ENCODE measurements at regions not wholly inside any gene's neighbourhood (a gene's known extent, or its start where the extent isn't known, plus 50 kb on each side); places are given as distances from the start of the nearest gene placed in this dataset.

DNA sequence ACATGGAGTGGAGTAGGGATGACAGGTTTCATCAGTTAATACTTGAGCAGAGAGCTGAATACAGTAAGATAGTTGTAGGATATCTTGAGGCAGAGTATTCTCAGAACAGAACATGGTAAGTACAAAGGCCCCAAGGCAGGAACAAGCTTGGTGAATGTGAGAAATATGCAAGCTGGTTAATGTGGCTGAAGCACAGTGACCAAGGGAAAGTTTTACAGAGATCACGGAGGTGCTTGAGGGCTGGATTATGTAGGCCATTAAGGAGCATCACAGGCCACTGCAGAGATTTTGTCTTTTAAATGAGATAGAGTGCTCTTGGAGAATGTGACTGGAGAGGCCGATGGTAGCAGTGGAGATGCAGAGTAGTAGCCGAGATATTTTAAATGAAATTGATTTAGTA lies 54.0 kb upstream of the BOLA1 start:
- Histone ChIP-seq H3K9me1 (ENCODE audit: control insufficient read depth, extremely low read depth, insufficient read depth, low read length) (peaks cover 2% of the 10 kb centered on the region), H3K9me3 (ENCODE audit: control insufficient read depth, low read depth, low read length) (no peaks in the 10 kb centered on the region), H2AFZ (ENCODE audit: control insufficient read depth, low read length) (no peak overlapping the region), H3K4me3 (ENCODE audit: control insufficient read depth in 2 of 3, extremely low read depth in 1 of 3, insufficient read depth in 2 of 3, low read depth in 1 of 3, low read length in 3 of 3) (no peak overlapping the region), H4K20me1 (ENCODE audit: control insufficient read depth, extremely low read depth, insufficient read depth, low read length) (peaks cover 4% of the 10 kb centered on the region), H3K9ac (ENCODE audit: control insufficient read depth, extremely low read depth, insufficient read depth, low read length) (no peak overlapping the region), H3K79me2 (ENCODE audit: control insufficient read depth, insufficient read depth, low read length) (peaks cover 52% of the 10 kb centered on the region), H3K36me3 (ENCODE audit: control insufficient read depth in 2 of 2, extremely low read depth in 1 of 2, insufficient read depth in 2 of 2, low read length in 2 of 2) (peaks cover 0 to 1% of the 10 kb centered on the region in 2 experiments), H3K27me3 (ENCODE audit: control insufficient read depth, extremely low read depth, insufficient read depth, low read length) (no peaks in the 10 kb centered on the region), H3K27ac (ENCODE audit: control insufficient read depth, insufficient read depth, low read length) (peak overlapping the region; percentile 91), H3K4me2 (ENCODE audit: control insufficient read depth, extremely low read depth, insufficient read depth, low read depth, low read length) (no peak overlapping the region), H3K4me1 (ENCODE audit: control insufficient read depth, extremely low read depth, insufficient read depth, low read length) (peaks cover 38% of the 10 kb centered on the region)
- TF ChIP-seq EZH2 (IDR thresholded peaks at IDR 0.05; ENCODE audit: low read length) (no peak), CTCF (optimal IDR thresholded peaks at IDR 0.05 in 1 of 3, IDR thresholded peaks at IDR 0.05 in 1 of 3, conservative IDR thresholded peaks at IDR 0.05 in 1 of 3; ENCODE audit: extremely low read depth in 1 of 3, insufficient read depth in 2 of 3, low read length in 3 of 3) (no peak)
- DNase-seq (ENCODE audit: low read depth, low spot score) = no peak
- no peak for FAIRE-seq
- dilution Hi-C loops (cut with MboI; ENCODE audit: extremely low pct_ligation_motif_present, low sequenced_read_pairs) = no loop called here

GRCh38 chr1:149846042-149846441 lies 53.3 kb upstream of the BOLA1 start:
- Histone ChIP-seq H3K9me3 (ENCODE audit: control insufficient read depth, low read depth, low read length) (no peaks in the 10 kb centered on the region), H3K27me3 (ENCODE audit: control insufficient read depth, extremely low read depth, insufficient read depth, low read length) (no peaks in the 10 kb centered on the region), H3K27ac (ENCODE audit: control insufficient read depth, insufficient read depth, low read length) (no peak overlapping the region), H3K4me2 (ENCODE audit: control insufficient read depth, extremely low read depth, insufficient read depth, low read depth, low read length) (no peak overlapping the region), H2AFZ (ENCODE audit: control insufficient read depth, low read length) (no peak overlapping the region), H4K20me1 (ENCODE audit: control insufficient read depth, extremely low read depth, insufficient read depth, low read length) (peaks cover 4% of the 10 kb centered on the region), H3K79me2 (ENCODE audit: control insufficient read depth, insufficient read depth, low read length) (peaks cover 52% of the 10 kb centered on the region), H3K9ac (ENCODE audit: control insufficient read depth, extremely low read depth, insufficient read depth, low read length) (no peak overlapping the region), H3K4me1 (ENCODE audit: control insufficient read depth, extremely low read depth, insufficient read depth, low read length) (peaks cover 38% of the 10 kb centered on the region), H3K4me3 (ENCODE audit: control insufficient read depth in 2 of 3, extremely low read depth in 1 of 3, insufficient read depth in 2 of 3, low read depth in 1 of 3, low read length in 3 of 3) (no peak overlapping the region), H3K9me1 (ENCODE audit: control insufficient read depth, extremely low read depth, insufficient read depth, low read length) (peaks cover 2% of the 10 kb centered on the region), H3K36me3 (ENCODE audit: control insufficient read depth in 2 of 2, extremely low read depth in 1 of 2, insufficient read depth in 2 of 2, low read length in 2 of 2) (peaks cover 0 to 1% of the 10 kb centered on the region in 2 experiments)
- dilution Hi-C loops (cut with MboI; ENCODE audit: extremely low pct_ligation_motif_present, low sequenced_read_pairs) = no loop called here
- TF ChIP-seq CTCF (optimal IDR thresholded peaks at IDR 0.05 in 1 of 3, IDR thresholded peaks at IDR 0.05 in 1 of 3, conservative IDR thresholded peaks at IDR 0.05 in 1 of 3; ENCODE audit: extremely low read depth in 1 of 3, insufficient read depth in 2 of 3, low read length in 3 of 3) = no peak
- no peak for TF ChIP-seq EZH2 (IDR thresholded peaks at IDR 0.05; ENCODE audit: low read length)
- no peak for FAIRE-seq
- DNase-seq (ENCODE audit: low read depth, low spot score) = no peak
